SK-N-SH (cell line): ENCODE measurements at regions not wholly inside any gene's neighbourhood (a gene's known extent, or its start where the extent isn't known, plus 50 kb on each side); places are given as distances from the start of the nearest gene placed in this dataset.

Experiments
- CTCF ChIA-PET: fragments of 300-600, 350-600 bp; formaldehyde crosslinking; extraction: SDS; loops from one replicate; lab custom pipeline; 2021; lab: Yijun Ruan, JAX
- POLR2A ChIA-PET: fragments of 350-600 bp; sonication (Branson Sonifier 250); formaldehyde crosslinking; extraction: SDS; loops from one replicate; lab custom pipeline; 2020; ENCODE audit warnings: antibody characterized with exemption, inconsistent platforms; lab: Yijun Ruan, JAX
- DNase-seq: peaks from one replicate; pipeline ENCODE4 v3.0.0; 2012
- H2AFZ ChIP-seq: fragments of 200-600 bp; sonication (generic); 2 replicates; pipeline ENCODE4 v1.8.1; 2016; ENCODE audit warnings: antibody characterized with exemption, mild to moderate bottlenecking, low read depth
- H3F3A ChIP-seq: fragments of 200-600 bp; sonication (generic); replicated peaks from 2 replicates; pipeline ENCODE3; 2016; ENCODE audit warnings: antibody characterized with exemption, mild to moderate bottlenecking; ENCODE audit not compliant: insufficient read depth
- H3K27ac ChIP-seq, 2 experiments: fragments of 200-500 bp in 1 of 2; fragments of 200-600 bp in 1 of 2; sonication (Bioruptor generic) in 1 of 2; sonication (generic), shearing (Covaris generic) in 1 of 2; 2 replicates each; pipeline versions ENCODE4 v1.5.1 to v1.6.1; 2014 to 2016; ENCODE audit warnings: low read depth in 2 of 2, inconsistent platforms in 1 of 2, low read length in 1 of 2, mild to moderate bottlenecking in 1 of 2, mixed read lengths in 1 of 2
- H3K27me3 ChIP-seq: fragments of 200-600 bp; sonication (generic), shearing (Covaris generic); 2 replicates; pipeline ENCODE4 v1.6.1; 2016; ENCODE audit warnings: mixed run types; ENCODE audit not compliant: insufficient read depth
- H3K36me3 ChIP-seq, 2 experiments: fragments of 200-500 bp in 1 of 2; fragments of 200-600 bp in 1 of 2; sonication (Bioruptor generic) in 1 of 2; sonication (generic) in 1 of 2; replicated peaks in 1 of 2; 2 replicates each; pipeline versions ENCODE3 to v1.5.1; 2014 to 2016; ENCODE audit warnings: low read length in 1 of 2, mild to moderate bottlenecking in 1 of 2; ENCODE audit not compliant: insufficient read depth in 2 of 2, control insufficient read depth in 1 of 2
- H3K4me1 ChIP-seq, 2 experiments: fragments of 200-500 bp in 1 of 2; fragments of 200-600 bp in 1 of 2; sonication (Bioruptor generic) in 1 of 2; sonication (generic), shearing (Covaris generic) in 1 of 2; 2 replicates each; pipeline versions ENCODE4 v1.5.1 to v1.6.1; 2014 to 2016; ENCODE audit warnings: low read depth in 1 of 2, low read length in 1 of 2, mixed run types in 1 of 2; ENCODE audit not compliant: insufficient read depth in 2 of 2, control insufficient read depth in 1 of 2
- H3K4me2 ChIP-seq: fragments of 200-600 bp; sonication (generic), shearing (Covaris generic); 2 replicates; pipeline ENCODE4 v1.6.1; 2017; ENCODE audit warnings: mixed run types
- H3K4me3 ChIP-seq, 2 experiments: fragments of 200-500 bp in 1 of 2; fragments of 200-600 bp in 1 of 2; sonication (Bioruptor generic) in 1 of 2; sonication (generic), shearing (Covaris generic) in 1 of 2; 2 replicates each; pipeline versions ENCODE4 v1.5.1 to v1.8.1; 2014 to 2016; ENCODE audit warnings: low read depth in 2 of 2, inconsistent platforms in 1 of 2, low read length in 1 of 2, mild to moderate bottlenecking in 1 of 2, mixed read lengths in 1 of 2, moderate library complexity in 1 of 2
- H3K79me2 ChIP-seq: fragments of 200-600 bp; sonication (generic); 2 replicates; pipeline ENCODE4 v1.8.1; 2017; ENCODE audit warnings: mild to moderate bottlenecking; ENCODE audit not compliant: insufficient read depth
- H3K9ac ChIP-seq: fragments of 200-600 bp; sonication (generic); 2 replicates; pipeline ENCODE4 v1.6.1; 2017; ENCODE audit warnings: mixed run types
- H3K9me2 ChIP-seq: fragments of 200-600 bp; sonication (generic); 2 replicates; pipeline ENCODE4 v1.6.1; 2017; ENCODE audit warnings: mixed run types
- H3K9me3 ChIP-seq: fragments of 200-600 bp; sonication (generic); 2 replicates; pipeline ENCODE4 v1.6.1; 2017; ENCODE audit warnings: mixed run types, mild to moderate bottlenecking, moderate library complexity
- H4K20me1 ChIP-seq: fragments of 200-600 bp; sonication (generic); 2 replicates; pipeline ENCODE4 v1.6.1; 2017; ENCODE audit warnings: mild to moderate bottlenecking, mixed run types; ENCODE audit not compliant: insufficient read depth
- CHD2 ChIP-seq: fragments of 150-350 bp; IDR thresholded peaks from 2 replicates; pipeline ENCODE4 v1.6.1; 2018; ENCODE audit warnings: low read length; ENCODE audit not compliant: partially characterized antibody
- ELF1 ChIP-seq: IDR thresholded peaks from 2 replicates; pipeline ENCODE4 v1.4.0; 2012
- EP300 ChIP-seq, 2 experiments: IDR thresholded peaks; 2 replicates each; pipeline versions ENCODE4 v1.4.0 to v1.6.1; 2012; ENCODE audit warnings: borderline replicate concordance in 1 of 2, low read depth in 1 of 2, low read length in 1 of 2
- FOSL2 ChIP-seq: IDR thresholded peaks from 2 replicates; pipeline ENCODE4 v1.4.0; 2012; ENCODE audit warnings: low read depth, mild to moderate bottlenecking, moderate library complexity, borderline replicate concordance
- FOXJ3 ChIP-seq: sonication (generic); formaldehyde crosslinking; IDR thresholded peaks from 2 replicates; pipeline ENCODE4 v1.5.1; 2020; ENCODE audit warnings: mild to moderate bottlenecking, missing genetic modification reagents
- FOXM1 ChIP-seq: IDR thresholded peaks from 2 replicates; pipeline ENCODE4 v1.4.0; 2012; ENCODE audit warnings: low read depth, mild to moderate bottlenecking
- GATA2 ChIP-seq: sonication (generic); formaldehyde crosslinking; IDR thresholded peaks from 2 replicates; pipeline ENCODE4 v1.5.0; 2020; ENCODE audit warnings: mild to moderate bottlenecking, missing genetic modification reagents
- JUND ChIP-seq: IDR thresholded peaks from 2 replicates; pipeline ENCODE4 v1.4.0; 2012
- MXI1 ChIP-seq: IDR thresholded peaks from 2 replicates; pipeline ENCODE4 v1.6.1; 2012; ENCODE audit warnings: mild to moderate bottlenecking, low read depth, low read length, improper control_type of control experiment
- NFIC ChIP-seq: IDR thresholded peaks from 2 replicates; pipeline ENCODE4 v1.4.0; 2012; ENCODE audit warnings: borderline replicate concordance
- POLR2AphosphoS5 ChIP-seq: IDR thresholded peaks from 2 replicates; pipeline ENCODE4 v1.6.1; 2012; ENCODE audit warnings: low read depth, low read length
- RCOR1 ChIP-seq: fragments of 150-350 bp; IDR thresholded peaks from 2 replicates; pipeline ENCODE4 v1.6.1; 2017; ENCODE audit warnings: antibody characterized with exemption, low read length
- SIN3A ChIP-seq: IDR thresholded peaks from 2 replicates; pipeline ENCODE4 v1.6.1; 2012; ENCODE audit warnings: low read depth, mild to moderate bottlenecking, low read length, moderate library complexity, borderline replicate concordance
- TAF1 ChIP-seq: IDR thresholded peaks from 2 replicates; pipeline ENCODE4 v1.6.1; 2012; ENCODE audit warnings: low read depth, mild to moderate bottlenecking, low read length, moderate library complexity, borderline replicate concordance
- TCF12 ChIP-seq: IDR thresholded peaks from 2 replicates; pipeline ENCODE4 v1.4.0; 2012
- TEAD4 ChIP-seq: IDR thresholded peaks from 2 replicates; pipeline ENCODE4 v1.4.0; 2012; ENCODE audit warnings: mild to moderate bottlenecking, borderline replicate concordance; ENCODE audit not compliant: insufficient read depth
- WGBS: methylation state at CpG from one replicate; pipeline ENCODE4 v1.1.6; 2017; ENCODE audit warnings: low lambda C conversion rate; 5-methylcytosine and 5-hydroxymethylcytosine counted together
- TF ChIP-seq, protein P1 (sequence below): fragments of 150-350 bp; IDR thresholded peaks from 2 replicates; pipeline ENCODE4 v1.6.1; 2016; ENCODE audit warnings: mild to moderate bottlenecking, low read depth, low read length
- TF ChIP-seq, protein P2 (sequence below): fragments of 200-600 bp; sonication (generic); IDR thresholded peaks from 2 replicates; pipeline ENCODE4 v1.6.1; 2017; ENCODE audit warnings: antibody characterized with exemption, mild to moderate bottlenecking, moderate library complexity
- TF ChIP-seq, protein P3 (sequence below): IDR thresholded peaks from 2 replicates; pipeline ENCODE4 v1.6.1; 2012; ENCODE audit warnings: mild to moderate bottlenecking, low read depth, low read length, moderate library complexity
- TF ChIP-seq, protein P4 (sequence below): IDR thresholded peaks from 2 replicates; pipeline ENCODE4 v1.4.0; 2012; ENCODE audit warnings: low read depth
- TF ChIP-seq, protein P5 (sequence below): fragments of 150-350 bp; IDR thresholded peaks from 2 replicates; pipeline ENCODE4 v1.6.1; 2017; ENCODE audit warnings: antibody characterized with exemption, low read length, low read depth, borderline replicate concordance
- TF ChIP-seq, protein P6 (sequence below): IDR thresholded peaks from 2 replicates; pipeline ENCODE4; 2012

DNA sequence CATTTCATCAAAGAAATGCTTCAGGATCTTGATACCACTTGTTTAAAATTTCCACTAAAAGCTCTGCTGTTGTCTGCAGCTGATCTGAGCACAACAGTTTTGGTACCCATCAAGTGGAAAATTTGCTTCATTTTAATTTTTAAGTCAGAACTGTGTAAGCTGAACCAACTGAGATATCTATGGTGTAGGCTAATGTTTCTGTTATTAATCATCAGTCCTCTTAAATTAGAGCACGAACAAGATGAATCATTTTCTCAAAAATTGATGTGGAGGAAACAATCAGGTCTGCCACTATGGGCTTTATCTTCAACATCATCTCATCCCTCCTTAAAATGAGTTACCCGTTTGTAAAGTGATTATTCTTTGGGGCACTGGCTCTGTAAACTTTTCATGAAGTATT, 221.5 kb upstream of the NBEA start (continued):
- TF ChIP-seq TAF1, result no peak
- TF ChIP-seq, protein P1, sequence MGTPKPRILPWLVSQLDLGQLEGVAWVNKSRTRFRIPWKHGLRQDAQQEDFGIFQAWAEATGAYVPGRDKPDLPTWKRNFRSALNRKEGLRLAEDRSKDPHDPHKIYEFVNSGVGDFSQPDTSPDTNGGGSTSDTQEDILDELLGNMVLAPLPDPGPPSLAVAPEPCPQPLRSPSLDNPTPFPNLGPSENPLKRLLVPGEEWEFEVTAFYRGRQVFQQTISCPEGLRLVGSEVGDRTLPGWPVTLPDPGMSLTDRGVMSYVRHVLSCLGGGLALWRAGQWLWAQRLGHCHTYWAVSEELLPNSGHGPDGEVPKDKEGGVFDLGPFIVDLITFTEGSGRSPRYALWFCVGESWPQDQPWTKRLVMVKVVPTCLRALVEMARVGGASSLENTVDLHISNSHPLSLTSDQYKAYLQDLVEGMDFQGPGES, result no peak
- no peak for TF ChIP-seq TCF12

DNA sequence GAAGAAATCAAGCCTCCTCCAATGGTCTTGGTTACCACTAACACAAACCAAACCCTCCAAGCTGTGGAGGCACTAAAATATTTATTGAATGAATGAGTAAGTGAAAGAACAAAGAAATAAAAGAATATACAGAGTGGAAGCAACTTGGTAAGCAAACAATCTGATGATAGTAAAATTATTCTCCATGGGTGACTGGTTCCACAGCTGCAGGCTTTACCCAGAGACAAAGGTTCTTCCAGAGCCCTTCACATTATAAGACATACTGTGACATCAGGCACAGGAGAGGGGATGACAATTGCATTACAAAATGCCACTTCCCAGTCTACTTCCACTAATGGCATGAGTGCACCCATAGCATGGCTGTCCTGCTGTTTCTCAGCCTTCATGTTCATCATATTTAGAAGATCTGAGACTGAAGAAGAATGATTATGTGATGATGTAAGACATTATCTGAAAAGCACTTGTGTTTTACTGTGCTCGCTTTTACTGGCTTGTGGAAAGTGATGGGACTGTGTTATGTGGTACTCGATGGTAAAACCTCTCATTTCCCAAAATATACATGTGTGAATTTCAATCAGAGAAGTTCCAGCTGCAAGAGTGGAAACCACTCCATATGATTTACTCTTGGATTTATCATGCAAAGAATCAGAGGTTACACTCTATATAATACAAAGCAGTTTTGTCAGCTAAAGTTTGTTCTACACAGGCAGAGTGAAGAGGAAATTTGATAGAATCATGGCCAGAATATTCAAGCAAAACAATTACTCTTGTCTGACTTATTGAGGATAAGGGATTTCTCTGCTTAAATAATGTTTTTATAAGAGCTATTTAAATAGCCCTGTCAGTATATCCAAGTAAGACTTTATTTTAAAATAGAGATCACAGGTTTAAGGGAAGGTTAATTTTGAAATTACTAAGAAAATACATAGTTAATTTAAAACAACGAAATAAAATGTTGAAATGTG, 220.2 kb upstream of the NBEA start:
- POLR2A ChIA-PET, result no interaction called here
- Histone ChIP-seq H3K4me3 (no peak overlapping the region), H3K4me2 (no peak overlapping the region)
- TF ChIP-seq, protein P2, sequence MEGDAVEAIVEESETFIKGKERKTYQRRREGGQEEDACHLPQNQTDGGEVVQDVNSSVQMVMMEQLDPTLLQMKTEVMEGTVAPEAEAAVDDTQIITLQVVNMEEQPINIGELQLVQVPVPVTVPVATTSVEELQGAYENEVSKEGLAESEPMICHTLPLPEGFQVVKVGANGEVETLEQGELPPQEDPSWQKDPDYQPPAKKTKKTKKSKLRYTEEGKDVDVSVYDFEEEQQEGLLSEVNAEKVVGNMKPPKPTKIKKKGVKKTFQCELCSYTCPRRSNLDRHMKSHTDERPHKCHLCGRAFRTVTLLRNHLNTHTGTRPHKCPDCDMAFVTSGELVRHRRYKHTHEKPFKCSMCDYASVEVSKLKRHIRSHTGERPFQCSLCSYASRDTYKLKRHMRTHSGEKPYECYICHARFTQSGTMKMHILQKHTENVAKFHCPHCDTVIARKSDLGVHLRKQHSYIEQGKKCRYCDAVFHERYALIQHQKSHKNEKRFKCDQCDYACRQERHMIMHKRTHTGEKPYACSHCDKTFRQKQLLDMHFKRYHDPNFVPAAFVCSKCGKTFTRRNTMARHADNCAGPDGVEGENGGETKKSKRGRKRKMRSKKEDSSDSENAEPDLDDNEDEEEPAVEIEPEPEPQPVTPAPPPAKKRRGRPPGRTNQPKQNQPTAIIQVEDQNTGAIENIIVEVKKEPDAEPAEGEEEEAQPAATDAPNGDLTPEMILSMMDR, result no peak
- TF ChIP-seq FOXM1 (no peak), FOSL2 (no peak), POLR2AphosphoS5 (no peak), RCOR1 (no peak), NFIC (no peak), GATA2 (no peak), TEAD4 (no peak), FOXJ3 (CRISPR knock-in tag) (no peak), ELF1 (no peak), SIN3A (no peak), CHD2 (no peak), EP300 (IDR thresholded peaks at IDR 0.05; ENCODE audit: borderline replicate concordance in 1 of 2, low read depth in 1 of 2, low read length in 1 of 2) (no peak), JUND (no peak), MXI1 (no peak)
- TF ChIP-seq, protein P3, sequence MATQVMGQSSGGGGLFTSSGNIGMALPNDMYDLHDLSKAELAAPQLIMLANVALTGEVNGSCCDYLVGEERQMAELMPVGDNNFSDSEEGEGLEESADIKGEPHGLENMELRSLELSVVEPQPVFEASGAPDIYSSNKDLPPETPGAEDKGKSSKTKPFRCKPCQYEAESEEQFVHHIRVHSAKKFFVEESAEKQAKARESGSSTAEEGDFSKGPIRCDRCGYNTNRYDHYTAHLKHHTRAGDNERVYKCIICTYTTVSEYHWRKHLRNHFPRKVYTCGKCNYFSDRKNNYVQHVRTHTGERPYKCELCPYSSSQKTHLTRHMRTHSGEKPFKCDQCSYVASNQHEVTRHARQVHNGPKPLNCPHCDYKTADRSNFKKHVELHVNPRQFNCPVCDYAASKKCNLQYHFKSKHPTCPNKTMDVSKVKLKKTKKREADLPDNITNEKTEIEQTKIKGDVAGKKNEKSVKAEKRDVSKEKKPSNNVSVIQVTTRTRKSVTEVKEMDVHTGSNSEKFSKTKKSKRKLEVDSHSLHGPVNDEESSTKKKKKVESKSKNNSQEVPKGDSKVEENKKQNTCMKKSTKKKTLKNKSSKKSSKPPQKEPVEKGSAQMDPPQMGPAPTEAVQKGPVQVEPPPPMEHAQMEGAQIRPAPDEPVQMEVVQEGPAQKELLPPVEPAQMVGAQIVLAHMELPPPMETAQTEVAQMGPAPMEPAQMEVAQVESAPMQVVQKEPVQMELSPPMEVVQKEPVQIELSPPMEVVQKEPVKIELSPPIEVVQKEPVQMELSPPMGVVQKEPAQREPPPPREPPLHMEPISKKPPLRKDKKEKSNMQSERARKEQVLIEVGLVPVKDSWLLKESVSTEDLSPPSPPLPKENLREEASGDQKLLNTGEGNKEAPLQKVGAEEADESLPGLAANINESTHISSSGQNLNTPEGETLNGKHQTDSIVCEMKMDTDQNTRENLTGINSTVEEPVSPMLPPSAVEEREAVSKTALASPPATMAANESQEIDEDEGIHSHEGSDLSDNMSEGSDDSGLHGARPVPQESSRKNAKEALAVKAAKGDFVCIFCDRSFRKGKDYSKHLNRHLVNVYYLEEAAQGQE, result no peak
- TF ChIP-seq, protein P4, sequence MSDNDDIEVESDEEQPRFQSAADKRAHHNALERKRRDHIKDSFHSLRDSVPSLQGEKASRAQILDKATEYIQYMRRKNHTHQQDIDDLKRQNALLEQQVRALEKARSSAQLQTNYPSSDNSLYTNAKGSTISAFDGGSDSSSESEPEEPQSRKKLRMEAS, result no peak
- TF ChIP-seq, protein P5, sequence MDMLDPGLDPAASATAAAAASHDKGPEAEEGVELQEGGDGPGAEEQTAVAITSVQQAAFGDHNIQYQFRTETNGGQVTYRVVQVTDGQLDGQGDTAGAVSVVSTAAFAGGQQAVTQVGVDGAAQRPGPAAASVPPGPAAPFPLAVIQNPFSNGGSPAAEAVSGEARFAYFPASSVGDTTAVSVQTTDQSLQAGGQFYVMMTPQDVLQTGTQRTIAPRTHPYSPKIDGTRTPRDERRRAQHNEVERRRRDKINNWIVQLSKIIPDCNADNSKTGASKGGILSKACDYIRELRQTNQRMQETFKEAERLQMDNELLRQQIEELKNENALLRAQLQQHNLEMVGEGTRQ, result no peak
- TF ChIP-seq, protein P6, sequence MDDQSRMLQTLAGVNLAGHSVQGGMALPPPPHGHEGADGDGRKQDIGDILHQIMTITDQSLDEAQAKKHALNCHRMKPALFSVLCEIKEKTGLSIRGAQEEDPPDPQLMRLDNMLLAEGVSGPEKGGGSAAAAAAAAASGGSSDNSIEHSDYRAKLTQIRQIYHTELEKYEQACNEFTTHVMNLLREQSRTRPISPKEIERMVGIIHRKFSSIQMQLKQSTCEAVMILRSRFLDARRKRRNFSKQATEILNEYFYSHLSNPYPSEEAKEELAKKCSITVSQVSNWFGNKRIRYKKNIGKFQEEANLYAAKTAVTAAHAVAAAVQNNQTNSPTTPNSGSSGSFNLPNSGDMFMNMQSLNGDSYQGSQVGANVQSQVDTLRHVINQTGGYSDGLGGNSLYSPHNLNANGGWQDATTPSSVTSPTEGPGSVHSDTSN, result no peak
- TF ChIP-seq, all 33 proteins: peak for 0
- DNase-seq, result no peak
- no peak overlapping the region for H2AFZ ChIP-seq
- H4K20me1 ChIP-seq, result no peaks in the 10 kb centered on the region
- no peaks in the 10 kb centered on the region for H3K79me2 ChIP-seq
- H3K9me3 ChIP-seq, result no peaks in the 10 kb centered on the region
- H3F3A ChIP-seq, result peaks cover 5% of the 10 kb centered on the region
- no peak overlapping the region for H3K27ac ChIP-seq
- H3K9ac ChIP-seq, result no peak overlapping the region
- WGBS, result 52% methylated on average over 3 of the region's 3 CpGs
- CTCF ChIA-PET, result no interaction called here
- H3K4me1 ChIP-seq, result no peaks in the 10 kb centered on the region; a peak in 1 of 4 replicates
- H3K9me2 ChIP-seq, result no peaks in the 10 kb centered on the region
- no peaks in the 10 kb centered on the region for H3K36me3 ChIP-seq
- H3K27me3 ChIP-seq, result no peaks in the 10 kb centered on the region
